K562 (cell line): ENCODE measurements at regions not wholly inside any gene's neighbourhood (a gene's known extent, or its start where the extent isn't known, plus 50 kb on each side); places are given as distances from the start of the nearest gene placed in this dataset.

Source experiments
- ATAC-seq: fragments of 200-7000 bp; cut with Tn5 transposase; 3 replicates; pipeline ENCODE4 v1.9.1; 2020; ENCODE audit warnings: moderate library complexity
- BruUV-seq: library from RNA; stranded (reverse); fragments of 400-500 nt; replicated peaks from 2 replicates; lab custom pipeline; 2021; lab: Mats Ljungman, UMichigan
- CTCF ChIA-PET: fragments of 300-600 bp; formaldehyde crosslinking; extraction: SDS; loops from one replicate; lab custom pipeline; 2021; ENCODE audit warnings: low intra/inter-chr PET ratio; lab: Yijun Ruan, JAX
- POLR2A ChIA-PET: fragments of 300-600, 350-650 bp; sonication (Branson Sonifier 250); formaldehyde crosslinking; extraction: SDS; loops from one replicate; lab custom pipeline; 2021; ENCODE audit warnings: antibody characterized with exemption, inconsistent platforms; lab: Yijun Ruan, JAX
- DNase-seq, 4 experiments: peaks; one replicate each; pipeline versions ENCODE4 v3.0.0 to v3.0.0-alpha.2; 2011 to 2018; ENCODE audit warnings: low spot score in 3 of 4, mixed read lengths in 3 of 4; ENCODE audit errors: extremely low read depth in 1 of 4
- FAIRE-seq: peaks from 2 replicates; lab custom pipeline; 2011; peaks lifted over from hg19 to GRCh38; lab: Jason Lieb, UNC
- H2AFZ ChIP-seq: 2 replicates; pipeline ENCODE4 v1.6.0; 2011; ENCODE audit warnings: low read depth, low read length, control low read depth, inconsistent platforms
- H3K27ac ChIP-seq: fragments of 200-600 bp; 3 replicates; pipeline ENCODE4 v1.8.0; 2011; ENCODE audit warnings: low read depth, mild to moderate bottlenecking, control low read depth, inconsistent platforms, low read length, moderate library complexity, mixed read lengths; ENCODE audit errors: extremely low read depth
- H3K27me3 ChIP-seq, 2 experiments: fragments of 300-600 bp in 1 of 2; 2 replicates in 1 of 2; 3 replicates in 1 of 2; pipeline versions ENCODE4 v1.6.0 to v1.8.0; 2011; ENCODE audit warnings: inconsistent platforms in 2 of 2, low read length in 2 of 2, mild to moderate bottlenecking in 1 of 2, mixed read lengths in 1 of 2, moderate library complexity in 1 of 2; ENCODE audit not compliant: control insufficient read depth in 2 of 2, insufficient read depth in 2 of 2
- H3K36me3 ChIP-seq: fragments of 300-600 bp; 3 replicates; pipeline ENCODE4 v1.8.0; 2011; ENCODE audit warnings: mild to moderate bottlenecking, low read length, inconsistent platforms; ENCODE audit not compliant: control insufficient read depth, insufficient read depth
- H3K4me1 ChIP-seq, 2 experiments: fragments of 200-600 bp in 1 of 2; replicated peaks in 1 of 2; 2 replicates in 1 of 2; 3 replicates in 1 of 2; pipeline versions ENCODE4 v1.5.1 to v1.8.0; 2011; ENCODE audit warnings: inconsistent platforms in 2 of 2, low read length in 2 of 2, mild to moderate bottlenecking in 1 of 2, mixed read lengths in 1 of 2, moderate library complexity in 1 of 2; ENCODE audit not compliant: control insufficient read depth in 2 of 2, insufficient read depth in 2 of 2
- H3K4me2 ChIP-seq: 2 replicates; pipeline ENCODE4 v1.6.1; 2011; ENCODE audit warnings: low read length, control low read depth, inconsistent platforms, mixed read lengths; ENCODE audit not compliant: insufficient read depth
- H3K4me3 ChIP-seq: fragments of 200-600 bp; sonication (generic), shearing (Covaris generic); 2 replicates; pipeline ENCODE4 v1.5.1; 2016; ENCODE audit warnings: control low read depth, inconsistent platforms
- H3K79me2 ChIP-seq: fragments of 200-600 bp; 3 replicates; pipeline ENCODE4 v1.8.0; 2011; ENCODE audit warnings: low read length, inconsistent platforms; ENCODE audit not compliant: control insufficient read depth, insufficient read depth
- H3K9ac ChIP-seq, 2 experiments: 2 replicates each; pipeline versions ENCODE4 v1.6.0 to v1.6.1; 2011; ENCODE audit warnings: low read depth in 2 of 2, low read length in 2 of 2, control low read depth in 1 of 2, inconsistent platforms in 1 of 2, mild to moderate bottlenecking in 1 of 2, mixed read lengths in 1 of 2; ENCODE audit not compliant: insufficient read depth in 1 of 2
- H3K9me1 ChIP-seq: one replicate; pipeline ENCODE4 v1.6.0; 2011; ENCODE audit warnings: inconsistent platforms, mild to moderate bottlenecking, low read length, moderate library complexity; ENCODE audit not compliant: control insufficient read depth, insufficient read depth
- H3K9me3 ChIP-seq: replicated peaks from 2 replicates; pipeline ENCODE4 v1.5.1; 2011; ENCODE audit warnings: low read depth, low read length, inconsistent platforms; ENCODE audit not compliant: control insufficient read depth, insufficient read depth
- H4K20me1 ChIP-seq: replicated peaks from 2 replicates; pipeline ENCODE4 v1.6.1; 2011; ENCODE audit warnings: low read length, inconsistent platforms, mixed read lengths; ENCODE audit not compliant: control insufficient read depth, insufficient read depth
- DIDO1 ChIP-seq: fragments of 450-650 bp; IDR thresholded peaks from 2 replicates; pipeline ENCODE4 v1.6.1; 2016; ENCODE audit warnings: low read depth, missing biosample characterization, missing genetic modification characterization
- GTF2F1 ChIP-seq: IDR thresholded peaks from 2 replicates; pipeline ENCODE4 v1.6.1; 2011; ENCODE audit warnings: low read depth, low read length, improper control_type of control experiment
- RBM39 ChIP-seq: fragments of 200-400 bp; formaldehyde crosslinking; optimal IDR thresholded peaks from 2 replicates; pipeline ENCODE3; 2018; ENCODE audit warnings: low read depth, low read length
- SAFB2 ChIP-seq: fragments of 200-400 bp; formaldehyde crosslinking; IDR thresholded peaks from 2 replicates; pipeline ENCODE4 v1.6.1; 2018; ENCODE audit warnings: borderline replicate concordance, low read length, low read depth, moderate library complexity; ENCODE audit not compliant: severe bottlenecking
- ZNF316 ChIP-seq: fragments of 450-650 bp; IDR thresholded peaks from 2 replicates; pipeline ENCODE4 v1.6.1; 2016
- ZNF318 ChIP-seq, 2 experiments: fragments of 450-650 bp; IDR thresholded peaks; 2 replicates each; pipeline ENCODE4 v1.6.1; 2016; ENCODE audit warnings: mild to moderate bottlenecking in 2 of 2, borderline replicate concordance in 1 of 2, low read depth in 1 of 2, moderate library complexity in 1 of 2
- WGBS: fragments of 100-300 bp; shearing (Covaris generic); methylation state at CpG from one replicate; pipeline ENCODE4 v1.1.6; 2016; ENCODE audit warnings: low coverage, mixed read lengths; ENCODE audit not compliant: insufficient coverage; ENCODE audit errors: missing lambda C conversion rate; 5-methylcytosine and 5-hydroxymethylcytosine counted together
- in situ Hi-C: fragments of 300-500 bp; cut with MboI; formaldehyde crosslinking; loops from 4 replicates; pipeline ENCODE4 v1.15.0; 2018; ENCODE audit warnings: inconsistent platforms, mixed read lengths
- intact Hi-C: fragments of 100-400 bp; cut with micrococcal nuclease; formaldehyde crosslinking; loops from 2 replicates; pipeline ENCODE4 v1.14.2; 2022

DNA sequence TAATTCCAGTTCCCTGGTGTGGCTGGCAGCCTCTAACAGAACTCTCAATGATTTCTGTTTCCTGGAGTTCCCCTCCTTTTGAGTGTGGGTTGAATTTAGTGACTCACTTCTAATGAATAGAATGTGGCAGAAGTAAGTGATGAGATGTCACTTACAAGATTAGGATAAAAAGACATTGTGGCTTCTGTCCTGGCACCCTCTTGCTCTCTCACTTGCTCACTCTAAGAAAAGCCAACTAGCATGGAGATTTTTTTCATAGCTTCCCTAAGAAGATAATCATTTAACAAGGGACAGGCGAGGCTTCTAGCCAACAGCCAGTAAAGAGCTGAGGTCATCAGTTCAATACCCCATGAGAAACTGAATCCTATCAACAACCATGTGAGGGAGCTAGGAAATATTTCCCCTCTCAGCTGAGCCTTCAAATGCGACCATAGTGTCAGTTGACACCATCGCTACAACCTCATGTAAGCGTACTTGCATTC, 156.7 kb downstream of the TMTC3 start:
- peak in 1 of 4 experiments; percentile 13 for DNase-seq

GRCh38 chr12:88299567-88300101, 157.5 kb downstream of the TMTC3 start:
- intact Hi-C loops (no loop called here), in situ Hi-C loops (no loop called here)
- POLR2A ChIA-PET = no interaction called here
- Histone ChIP-seq H3K36me3 (no peaks in the 10 kb centered on the region), H3K4me1 (no peaks in the 10 kb centered on the region; a peak in 1 of 5 replicates), H4K20me1 (no peaks in the 10 kb centered on the region), H3K4me2 (no peak overlapping the region; the same call in 1 of the 2 replicates), H3K9me3 (no peaks in the 10 kb centered on the region), H3K79me2 (no peaks in the 10 kb centered on the region), H3K27me3 (no peaks in the 10 kb centered on the region), H3K27ac (peak overlapping the region; percentile 45; the same call in 2 of the 3 replicates), H3K9ac (no peak overlapping the region), H3K4me3 (no peak overlapping the region), H3K9me1 (no peaks in the 10 kb centered on the region), H2AFZ (peak overlapping the region; percentile 56)
- ATAC-seq (peak; percentile 48), FAIRE-seq (no peak), DNase-seq (peak; percentile 8 to 54 (median 12))
- CTCF ChIA-PET = no interaction called here
- BruUV-seq = no TSS peak
- 0% methylated on average over 4 of the region's 4 CpGs for WGBS
- TF ChIP-seq ZNF318 (IDR thresholded peaks at IDR 0.05; ENCODE audit: borderline replicate concordance in 1 of 2, low read depth in 1 of 2) (no peak), GTF2F1 (no peak), RBM39 (no peak), SAFB2 (no peak)

More for the DNA sequence above, 156.7 kb downstream of the TMTC3 start:
- in situ Hi-C loops = no loop called here
- no peak overlapping the region for H3K9ac ChIP-seq
- no peak for FAIRE-seq
- H3K27me3 ChIP-seq = no peaks in the 10 kb centered on the region
- 0 out of 2 replicates have a peak overlapping the region, but pooled peaks have one; percentile 3 for H2AFZ ChIP-seq
- peak overlapping the region; percentile 45; the same call in 1 of the 3 replicates for H3K27ac ChIP-seq
- WGBS = 8% methylated on average over 4 of the region's 4 CpGs
- BruUV-seq = no TSS peak
- no peak overlapping the region for H3K4me2 ChIP-seq
- TF ChIP-seq DIDO1 (tag) (no peak), ZNF316 (peak; percentile 19; the same call in 1 of the 2 replicates)
- ATAC-seq = no peak
- no peaks in the 10 kb centered on the region; a peak in 1 of 5 replicates for H3K4me1 ChIP-seq
- ChIA-PET CTCF (no interaction called here), POLR2A (no interaction called here)
- H4K20me1 ChIP-seq = no peaks in the 10 kb centered on the region
- no peak overlapping the region for H3K4me3 ChIP-seq
- no peaks in the 10 kb centered on the region for H3K79me2 ChIP-seq
- no peaks in the 10 kb centered on the region for H3K9me1 ChIP-seq
- no peaks in the 10 kb centered on the region for H3K36me3 ChIP-seq
- H3K9me3 ChIP-seq = no peaks in the 10 kb centered on the region
- intact Hi-C loops = no loop called here
